Endothelial cell of umbilical vein (primary cell): ENCODE measurements at regions not wholly inside any gene's neighbourhood (a gene's known extent, or its start where the extent isn't known, plus 50 kb on each side); places are given as distances from the start of the nearest gene placed in this dataset.

Source experiments
- BruUV-seq: library from RNA; stranded (reverse); fragments of 400-500 nt; replicated peaks from 2 replicates; lab custom pipeline; 2021; lab: Mats Ljungman, UMichigan
- CTCF ChIA-PET: fragments of 300-600, 350-600 bp; sonication (Branson Sonifier 250); formaldehyde crosslinking; loops from one replicate; lab custom pipeline; 2021; ENCODE audit warnings: antibody characterized with exemption, inconsistent platforms; lab: Charles Lee
- POLR2A ChIA-PET: fragments of 300-600, 350-600 bp; sonication (Branson Sonifier 250); formaldehyde crosslinking; loops from one replicate; lab custom pipeline; 2021; ENCODE audit warnings: antibody characterized with exemption, inconsistent platforms; lab: Charles Lee
- DNase-seq: peaks from one replicate; pipeline ENCODE4 v3.0.0-alpha.2; 2011; ENCODE audit warnings: low read depth, low spot score
- FAIRE-seq: peaks from 2 replicates; lab custom pipeline; 2011; peaks lifted over from hg19 to GRCh38; lab: Jason Lieb, UNC
- H2AFZ ChIP-seq: 2 replicates; pipeline ENCODE4 v1.6.0; 2012; ENCODE audit warnings: low read depth, low read length, control low read depth, inconsistent platforms
- H3K27ac ChIP-seq: 2 replicates; pipeline ENCODE4 v1.5.1; 2011; ENCODE audit warnings: low read depth, mild to moderate bottlenecking, control low read depth, low read length, moderate library complexity; ENCODE audit not compliant: insufficient read depth
- H3K27me3 ChIP-seq, 2 experiments: 2 replicates each; pipeline versions ENCODE4 v1.6.0 to v1.6.1; 2011; ENCODE audit warnings: low read length in 2 of 2, mixed read lengths in 1 of 2; ENCODE audit not compliant: control insufficient read depth in 2 of 2, insufficient read depth in 2 of 2
- H3K36me3 ChIP-seq, 2 experiments: 2 replicates in 1 of 2; 3 replicates in 1 of 2; pipeline ENCODE4 v1.5.1; 2011; ENCODE audit warnings: low read length in 2 of 2, mild to moderate bottlenecking in 1 of 2, moderate library complexity in 1 of 2; ENCODE audit not compliant: control insufficient read depth in 2 of 2, insufficient read depth in 2 of 2; ENCODE audit errors: extremely low read depth in 1 of 2
- H3K4me1 ChIP-seq: 3 replicates; pipeline ENCODE4 v1.5.1; 2011; ENCODE audit warnings: mild to moderate bottlenecking, low read length; ENCODE audit not compliant: control insufficient read depth, insufficient read depth; ENCODE audit errors: extremely low read depth
- H3K4me2 ChIP-seq: 2 replicates; pipeline ENCODE4 v1.6.1; 2011; ENCODE audit warnings: low read length, control low read depth, mixed read lengths; ENCODE audit not compliant: insufficient read depth
- H3K4me3 ChIP-seq, 3 experiments: fragments of 200-600 bp in 1 of 3; sonication (generic), shearing (Covaris generic) in 1 of 3; replicated peaks in 1 of 3; 2 replicates each; pipeline ENCODE4 v1.5.1; 2011 to 2016; ENCODE audit warnings: control low read depth in 3 of 3, low read length in 3 of 3, mild to moderate bottlenecking in 2 of 3, inconsistent platforms in 1 of 3, low read depth in 1 of 3, moderate library complexity in 1 of 3; ENCODE audit not compliant: insufficient read depth in 1 of 3
- H3K79me2 ChIP-seq: 2 replicates; pipeline ENCODE4 v1.6.0; 2012; ENCODE audit warnings: low read length, inconsistent platforms; ENCODE audit not compliant: control insufficient read depth, insufficient read depth
- H3K9ac ChIP-seq: replicated peaks from 2 replicates; pipeline ENCODE3; 2011; ENCODE audit warnings: low read length, control low read depth; ENCODE audit not compliant: insufficient read depth; ENCODE audit errors: extremely low read depth
- H3K9me1 ChIP-seq: replicated peaks from 3 replicates; pipeline ENCODE4 v1.6.0; 2011; ENCODE audit warnings: mild to moderate bottlenecking, low read length; ENCODE audit not compliant: control insufficient read depth, insufficient read depth; ENCODE audit errors: extremely low read depth
- H3K9me3 ChIP-seq: replicated peaks from 2 replicates; pipeline ENCODE4 v1.5.1; 2012; ENCODE audit warnings: low read length, inconsistent platforms; ENCODE audit not compliant: control insufficient read depth, insufficient read depth
- H4K20me1 ChIP-seq: replicated peaks from 2 replicates; pipeline ENCODE3; 2011; ENCODE audit warnings: mild to moderate bottlenecking, low read length; ENCODE audit not compliant: control insufficient read depth, insufficient read depth; ENCODE audit errors: extremely low read depth
- CTCF ChIP-seq, 2 donors: IDR thresholded peaks; 1 replicate in 1 of 2; 2 replicates in 1 of 2; pipeline ENCODE4 v1.5.1; 2011; ENCODE audit warnings: low read length in 2 of 2, mild to moderate bottlenecking in 2 of 2, moderate library complexity in 2 of 2, control low read depth in 1 of 2, inconsistent platforms in 1 of 2, low read depth in 1 of 2; ENCODE audit not compliant: insufficient read depth in 1 of 2; ENCODE audit errors: extremely low read depth in 1 of 2
- GATA2 ChIP-seq: IDR thresholded peaks from 2 replicates; pipeline ENCODE4 v1.7.0; 2011; ENCODE audit warnings: low read depth, mild to moderate bottlenecking, moderate library complexity, mixed read lengths, low read length; ENCODE audit not compliant: insufficient read length, insufficient read depth
- JUN ChIP-seq: IDR thresholded peaks from 2 replicates; pipeline ENCODE4 v1.6.1; 2011; ENCODE audit warnings: borderline replicate concordance, low read depth; ENCODE audit not compliant: insufficient read length, insufficient read depth
- MAX ChIP-seq: IDR thresholded peaks from 2 replicates; pipeline ENCODE4 v1.6.1; 2011; ENCODE audit not compliant: insufficient read depth, insufficient read length
- POLR2A ChIP-seq: IDR thresholded peaks from 2 replicates; pipeline ENCODE4 v1.6.1; 2012; ENCODE audit warnings: low read depth, mild to moderate bottlenecking, control low read depth, low read length
- POLR2AphosphoS5 ChIP-seq: IDR thresholded peaks from 2 replicates; pipeline ENCODE4 v1.6.1; 2012; ENCODE audit warnings: low read depth, mild to moderate bottlenecking, control low read depth, low read length, moderate library complexity; ENCODE audit not compliant: insufficient read depth
- dilution Hi-C: fragments of 300-500 bp; cut with MboI; formaldehyde crosslinking; loops from one replicate; pipeline ENCODE4 v1.15.0; 2019; ENCODE audit warnings: low sequenced_read_pairs; ENCODE audit not compliant: extremely low pct_ligation_motif_present
- intact Hi-C: fragments of 100-400 bp; cut with micrococcal nuclease; formaldehyde crosslinking; loops from one replicate; pipeline ENCODE4 v1.10.0; 2022

- ChIA-PET CTCF (interaction anchor here (1.3 to 1.8 kb wide), 2 partner anchors 9 to 73 kb away, joined by 4 to 5 read pairs; no protein-coding TSS in a partner anchor), POLR2A (no interaction called here)
- Histone ChIP-seq H3K4me1 (peaks cover 16% of the 10 kb centered on the region), H3K4me3 (no peak overlapping the region), H4K20me1 (no peaks in the 10 kb centered on the region), H2AFZ (no peak overlapping the region), H3K9me3 (no peaks in the 10 kb centered on the region), H3K27me3 (no peaks in the 10 kb centered on the region), H3K79me2 (no peaks in the 10 kb centered on the region), H3K4me2 (no peak overlapping the region), H3K36me3 (no peaks in the 10 kb centered on the region), H3K27ac (no peak overlapping the region), H3K9ac (no peak overlapping the region), H3K9me1 (no peaks in the 10 kb centered on the region)
- dilution Hi-C loops (no loop called here), intact Hi-C loops (no loop called here)
- no TSS peak for BruUV-seq
- DNase-seq (no peak), FAIRE-seq (no peak)
- no peak for TF ChIP-seq MAX
These were observed 341.2 kb upstream of the KITLG start for GRCh38 chr12:88921434-88921833.

GRCh38 chr12:88918161-88918560 is 337.9 kb upstream of the KITLG start:
- BruUV-seq = no TSS peak
- H4K20me1 ChIP-seq = no peaks in the 10 kb centered on the region
- no peak overlapping the region for H3K27ac ChIP-seq
- intact Hi-C loops (no loop called here), dilution Hi-C loops (no loop called here)
- no peaks in the 10 kb centered on the region for H3K36me3 ChIP-seq
- POLR2A ChIA-PET = no interaction called here
- DNase-seq (no peak), FAIRE-seq (no peak)
- no peaks in the 10 kb centered on the region for H3K9me3 ChIP-seq
- no peak overlapping the region for H3K4me2 ChIP-seq
- no peaks in the 10 kb centered on the region for H3K4me1 ChIP-seq
- CTCF ChIA-PET = interaction anchor here (1.1 kb wide), 1 partner anchor 11 kb away, joined by 3 read pairs; no protein-coding TSS in a partner anchor
- TF ChIP-seq CTCF (IDR thresholded peaks at IDR 0.05; ENCODE audit: extremely low read depth in 1 of 2, insufficient read depth in 1 of 2, low read depth in 1 of 2, low read length in 2 of 2) = no peak
- TF ChIP-seq JUN = no peak
- TF ChIP-seq POLR2A = no peak
- TF ChIP-seq POLR2AphosphoS5 = no peak
- TF ChIP-seq GATA2 = no peak
- no peak for TF ChIP-seq MAX
- no peaks in the 10 kb centered on the region for H3K79me2 ChIP-seq
- no peak overlapping the region for H3K9ac ChIP-seq
- H3K27me3 ChIP-seq = no peaks in the 10 kb centered on the region
- no peaks in the 10 kb centered on the region for H3K9me1 ChIP-seq
- H3K4me3 ChIP-seq = no peak overlapping the region
- no peak overlapping the region for H2AFZ ChIP-seq
